IMR-90 (cell line): ENCODE measurements at regions not wholly inside any gene's neighbourhood (a gene's known extent, or its start where the extent isn't known, plus 50 kb on each side); places are given as distances from the start of the nearest gene placed in this dataset.

Experiments
- ATAC-seq: fragments of 200-7000 bp; cut with Tn5 transposase; 2 replicates; pipeline ENCODE4 v1.9.1; 2020; ENCODE audit warnings: low read depth, mild to moderate bottlenecking, moderate library complexity
- BruUV-seq: library from RNA; stranded (reverse); fragments of 400-500 nt; replicated peaks from 2 replicates; lab custom pipeline; 2021; lab: Mats Ljungman, UMichigan
- CTCF ChIA-PET: fragments of 300-600 bp; formaldehyde crosslinking; extraction: SDS; loops from one replicate; lab custom pipeline; 2021; ENCODE audit warnings: antibody characterized with exemption; lab: Yijun Ruan, JAX
- POLR2A ChIA-PET: fragments of 300-600 bp; sonication (Branson Sonifier 250); formaldehyde crosslinking; loops from one replicate; lab custom pipeline; 2022; ENCODE audit warnings: antibody characterized with exemption; ENCODE audit not compliant: unreplicated experiment; lab: Charles Lee
- DNase-seq: peaks from one replicate; pipeline ENCODE4 v3.0.0; 2013
- H2AFZ ChIP-seq: replicated peaks from 2 replicates; pipeline ENCODE3; 2013; ENCODE audit warnings: low read length, mild to moderate bottlenecking; ENCODE audit not compliant: poor library complexity
- H2AK5ac ChIP-seq: 2 replicates; pipeline ENCODE4 v1.6.1; 2013; ENCODE audit warnings: low read depth, low read length, inconsistent platforms
- H2AK9ac ChIP-seq: replicated peaks from 2 replicates; pipeline ENCODE3; 2013; ENCODE audit warnings: mild to moderate bottlenecking, low read depth, low read length, moderate library complexity; ENCODE audit not compliant: poor library complexity
- H2BK120ac ChIP-seq: 2 replicates; pipeline ENCODE4 v1.6.1; 2013; ENCODE audit warnings: low read depth, low read length, inconsistent platforms
- H2BK15ac ChIP-seq: 3 replicates; pipeline ENCODE4 v1.6.1; 2013; ENCODE audit warnings: low read depth, low read length, inconsistent platforms
- H2BK20ac ChIP-seq: 2 replicates; pipeline ENCODE4 v1.6.1; 2013; ENCODE audit warnings: low read depth, mild to moderate bottlenecking, inconsistent platforms, low read length, moderate library complexity
- H2BK5ac ChIP-seq: 2 replicates; pipeline ENCODE4 v1.6.1; 2013; ENCODE audit warnings: mild to moderate bottlenecking, low read depth, low read length, inconsistent platforms; ENCODE audit not compliant: poor library complexity, severe bottlenecking
- H3K14ac ChIP-seq: replicated peaks from 2 replicates; pipeline ENCODE4 v1.6.1; 2013; ENCODE audit warnings: low read depth, low read length, inconsistent platforms
- H3K18ac ChIP-seq: 2 replicates; pipeline ENCODE4 v1.6.1; 2013; ENCODE audit warnings: low read depth, low read length, control low read depth
- H3K23ac ChIP-seq: 2 replicates; pipeline ENCODE4 v1.6.1; 2013; ENCODE audit warnings: low read depth, low read length, inconsistent platforms
- H3K27ac ChIP-seq: 2 replicates; pipeline ENCODE4 v1.5.1; 2013; ENCODE audit warnings: mild to moderate bottlenecking, control low read depth, low read length; ENCODE audit not compliant: insufficient read depth
- H3K27me3 ChIP-seq: 2 replicates; pipeline ENCODE4 v1.6.1; 2013; ENCODE audit warnings: low read length; ENCODE audit not compliant: control insufficient read depth, insufficient read depth
- H3K36me3 ChIP-seq: 2 replicates; pipeline ENCODE4 v1.6.1; 2013; ENCODE audit warnings: low read length, mixed read lengths; ENCODE audit not compliant: control insufficient read depth, insufficient read depth
- H3K4ac ChIP-seq: 2 replicates; pipeline ENCODE4 v1.6.1; 2013; ENCODE audit warnings: low read depth, low read length, inconsistent platforms
- H3K4me1 ChIP-seq: 2 replicates; pipeline ENCODE4 v1.6.1; 2013; ENCODE audit warnings: low read length, mixed read lengths; ENCODE audit not compliant: control insufficient read depth, insufficient read depth
- H3K4me2 ChIP-seq: 2 replicates; pipeline ENCODE4 v1.6.1; 2013; ENCODE audit warnings: low read depth, mild to moderate bottlenecking, control low read depth, low read length, moderate library complexity
- H3K4me3 ChIP-seq: 2 replicates; pipeline ENCODE4 v1.5.1; 2013; ENCODE audit warnings: low read depth, mild to moderate bottlenecking, control low read depth, low read length, moderate library complexity; ENCODE audit not compliant: insufficient read depth
- H3K56ac ChIP-seq: 2 replicates; pipeline ENCODE4 v1.6.1; 2013; ENCODE audit warnings: low read length, inconsistent platforms; ENCODE audit not compliant: insufficient read depth; ENCODE audit errors: extremely low read depth
- H3K79me1 ChIP-seq, 2 experiments: 2 replicates each; pipeline ENCODE4 v1.6.1; 2013; ENCODE audit warnings: low read length in 2 of 2, inconsistent platforms in 1 of 2, low read depth in 1 of 2
- H3K9ac ChIP-seq: 2 replicates; pipeline ENCODE4 v1.6.1; 2013; ENCODE audit warnings: low read depth, low read length, control low read depth
- H3K9me1 ChIP-seq: 2 replicates; pipeline ENCODE4 v1.6.1; 2013; ENCODE audit warnings: low read length, inconsistent platforms; ENCODE audit not compliant: insufficient read depth
- H3K9me3 ChIP-seq: 2 replicates; pipeline ENCODE4 v1.6.1; 2013; ENCODE audit warnings: low read length; ENCODE audit not compliant: control insufficient read depth, insufficient read depth
- H4K20me1 ChIP-seq: 2 replicates; pipeline ENCODE4 v1.6.1; 2013; ENCODE audit warnings: low read length, inconsistent platforms; ENCODE audit not compliant: insufficient read depth
- H4K5ac ChIP-seq: 2 replicates; pipeline ENCODE4 v1.6.1; 2013; ENCODE audit warnings: mild to moderate bottlenecking, low read depth, low read length, control low read depth
- H4K8ac ChIP-seq, 2 experiments: 2 replicates each; pipeline ENCODE4 v1.6.1; 2013; ENCODE audit warnings: low read depth in 2 of 2, low read length in 2 of 2, control low read depth in 1 of 2, inconsistent platforms in 1 of 2
- H4K91ac ChIP-seq: 2 replicates; pipeline ENCODE4 v1.6.1; 2013; ENCODE audit warnings: low read depth, low read length, inconsistent platforms; ENCODE audit not compliant: insufficient read depth
- CEBPB ChIP-seq: IDR thresholded peaks from 2 replicates; pipeline ENCODE4 v1.6.1; 2012; ENCODE audit warnings: low read depth, low read length, improper control_type of control experiment
- CHD1 ChIP-seq: IDR thresholded peaks from 2 replicates; pipeline ENCODE4 v1.6.1; 2012; ENCODE audit warnings: low read depth, low read length, improper control_type of control experiment
- FOS ChIP-seq: fragments of 150-350 bp; IDR thresholded peaks from 2 replicates; pipeline ENCODE4 v1.6.1; 2016; ENCODE audit warnings: low read depth, low read length
- MAFK ChIP-seq: IDR thresholded peaks from 2 replicates; pipeline ENCODE4 v1.6.1; 2012; ENCODE audit warnings: low read depth, low read length, improper control_type of control experiment
- NFE2L2 ChIP-seq: fragments of 150-350 bp; IDR thresholded peaks from 2 replicates; pipeline ENCODE4 v1.6.1; 2016; ENCODE audit warnings: low read depth, mild to moderate bottlenecking, low read length
- WGBS, 2 experiments: methylation state at CpG; one replicate each; pipeline versions ENCODE4 v1.1.5 to v1.1.7; 2013; ENCODE audit warnings: missing lambda C conversion rate in 2 of 2; ENCODE audit not compliant: insufficient read length in 1 of 2; ENCODE audit errors: extremely low coverage in 2 of 2; 5-methylcytosine and 5-hydroxymethylcytosine counted together
- dilution Hi-C: fragments of 300-500 bp; cut with HindIII; formaldehyde crosslinking; loops from one replicate; pipeline ENCODE4 v1.14.3; 2018; ENCODE audit warnings: low sequenced_read_pairs; ENCODE audit not compliant: unreplicated experiment
- in situ Hi-C: fragments of 300-500 bp; cut with MboI; formaldehyde crosslinking; loops from 3 replicates; pipeline ENCODE4 v1.14.3; 2019; ENCODE audit warnings: low sequenced_read_pairs, inconsistent platforms, mixed read lengths
- intact Hi-C: fragments of 100-400 bp; cut with micrococcal nuclease; formaldehyde crosslinking; loops from 2 replicates; pipeline ENCODE4 v1.10.0; 2022
- TF ChIP-seq, protein P1 (sequence below): fragments of 150-350 bp; IDR thresholded peaks from 2 replicates; pipeline ENCODE4 v1.6.1; 2016; ENCODE audit warnings: low read depth, mild to moderate bottlenecking, low read length, moderate library complexity, borderline replicate concordance
- TF ChIP-seq, protein P2 (sequence below): conservative IDR thresholded peaks from 2 replicates; pipeline ENCODE4 v1.5.1; 2012; ENCODE audit warnings: mild to moderate bottlenecking, low read depth, low read length, improper control_type of control experiment

GRCh38 chr10:78397786-78398185, 364.1 kb downstream of the RPS24 start:
- H3K9ac ChIP-seq = no peak overlapping the region
- H2BK120ac ChIP-seq = no peak overlapping the region
- H3K4ac ChIP-seq = no peak overlapping the region
- no peak overlapping the region for H3K18ac ChIP-seq
- H2BK20ac ChIP-seq = no peak overlapping the region
- ChIA-PET POLR2A (no interaction called here), CTCF (interaction anchor here (0.7 kb wide), 1 partner anchor 9 kb away, joined by 3 read pairs; no protein-coding TSS in a partner anchor)
- H3K4me2 ChIP-seq = no peak overlapping the region
- in situ Hi-C loops (no loop called here), dilution Hi-C loops (no loop called here), intact Hi-C loops (no loop called here)
- H2AK9ac ChIP-seq = no peak overlapping the region
- H2AK5ac ChIP-seq = no peak overlapping the region
- no peaks in the 10 kb centered on the region for H3K9me3 ChIP-seq
- H4K20me1 ChIP-seq = no peaks in the 10 kb centered on the region
- H3K79me1 ChIP-seq = no peaks in the 10 kb centered on the region
- no peak overlapping the region for H3K23ac ChIP-seq
- H3K27ac ChIP-seq = no peak overlapping the region
- no peaks in the 10 kb centered on the region for H3K9me1 ChIP-seq
- no peaks in the 10 kb centered on the region for H3K36me3 ChIP-seq
- DNase-seq = no peak
- no peak overlapping the region for H2AFZ ChIP-seq
- no peak overlapping the region for H4K91ac ChIP-seq
- H3K56ac ChIP-seq = no peak overlapping the region
- H3K14ac ChIP-seq = no peak overlapping the region
- H4K8ac ChIP-seq = no peak overlapping the region
- TF ChIP-seq MAFK = no peak
- TF ChIP-seq CHD1 = no peak
- TF ChIP-seq, protein P1, sequence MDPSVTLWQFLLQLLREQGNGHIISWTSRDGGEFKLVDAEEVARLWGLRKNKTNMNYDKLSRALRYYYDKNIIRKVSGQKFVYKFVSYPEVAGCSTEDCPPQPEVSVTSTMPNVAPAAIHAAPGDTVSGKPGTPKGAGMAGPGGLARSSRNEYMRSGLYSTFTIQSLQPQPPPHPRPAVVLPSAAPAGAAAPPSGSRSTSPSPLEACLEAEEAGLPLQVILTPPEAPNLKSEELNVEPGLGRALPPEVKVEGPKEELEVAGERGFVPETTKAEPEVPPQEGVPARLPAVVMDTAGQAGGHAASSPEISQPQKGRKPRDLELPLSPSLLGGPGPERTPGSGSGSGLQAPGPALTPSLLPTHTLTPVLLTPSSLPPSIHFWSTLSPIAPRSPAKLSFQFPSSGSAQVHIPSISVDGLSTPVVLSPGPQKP = no peak
- no peak for TF ChIP-seq FOS
- TF ChIP-seq, protein P2, sequence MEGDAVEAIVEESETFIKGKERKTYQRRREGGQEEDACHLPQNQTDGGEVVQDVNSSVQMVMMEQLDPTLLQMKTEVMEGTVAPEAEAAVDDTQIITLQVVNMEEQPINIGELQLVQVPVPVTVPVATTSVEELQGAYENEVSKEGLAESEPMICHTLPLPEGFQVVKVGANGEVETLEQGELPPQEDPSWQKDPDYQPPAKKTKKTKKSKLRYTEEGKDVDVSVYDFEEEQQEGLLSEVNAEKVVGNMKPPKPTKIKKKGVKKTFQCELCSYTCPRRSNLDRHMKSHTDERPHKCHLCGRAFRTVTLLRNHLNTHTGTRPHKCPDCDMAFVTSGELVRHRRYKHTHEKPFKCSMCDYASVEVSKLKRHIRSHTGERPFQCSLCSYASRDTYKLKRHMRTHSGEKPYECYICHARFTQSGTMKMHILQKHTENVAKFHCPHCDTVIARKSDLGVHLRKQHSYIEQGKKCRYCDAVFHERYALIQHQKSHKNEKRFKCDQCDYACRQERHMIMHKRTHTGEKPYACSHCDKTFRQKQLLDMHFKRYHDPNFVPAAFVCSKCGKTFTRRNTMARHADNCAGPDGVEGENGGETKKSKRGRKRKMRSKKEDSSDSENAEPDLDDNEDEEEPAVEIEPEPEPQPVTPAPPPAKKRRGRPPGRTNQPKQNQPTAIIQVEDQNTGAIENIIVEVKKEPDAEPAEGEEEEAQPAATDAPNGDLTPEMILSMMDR = no peak
- no peak for TF ChIP-seq NFE2L2
- no peak for TF ChIP-seq CEBPB
- H3K27me3 ChIP-seq = peaks cover 45% of the 10 kb centered on the region
- no TSS peak for BruUV-seq
- no peak overlapping the region for H2BK5ac ChIP-seq
- no CpG with 5 or more reads among the region's 2 CpGs for WGBS, 2 experiments
- H4K5ac ChIP-seq = no peak overlapping the region
- no peak overlapping the region for H2BK15ac ChIP-seq
- H3K4me3 ChIP-seq = no peak overlapping the region
- ATAC-seq = no peak
- H3K4me1 ChIP-seq = no peaks in the 10 kb centered on the region
